ENCODE measurements at regions not wholly inside any gene's neighbourhood (a gene's known extent, or its start where the extent isn't known, plus 50 kb on each side); places are given as distances from the start of the nearest gene placed in this dataset.

- H3K4me3 ChIP-seq (ENCODE audit: low read depth, low read length), result no peak overlapping the region
- no peak for DNase-seq (ENCODE audit: low read depth, low spot score)
- in situ Hi-C loops (cut with HindIII; ENCODE audit: low sequenced_read_pairs), result no loop called here
- TF ChIP-seq CTCF (IDR thresholded peaks at IDR 0.05; ENCODE audit: low read depth, low read length), result no peak
Observed at GRCh38 chr10:92756201-92757065, 66.7 kb downstream of the HHEX start.

GRCh38 chr10:92757066-92757710, 67.4 kb downstream of the HHEX start:
- peak; percentile 71 for DNase-seq (ENCODE audit: low read depth, low spot score)
- no peak for TF ChIP-seq CTCF (IDR thresholded peaks at IDR 0.05; ENCODE audit: low read depth, low read length)
- no peak overlapping the region for H3K4me3 ChIP-seq (ENCODE audit: low read depth, low read length)
- in situ Hi-C loops (cut with HindIII; ENCODE audit: low sequenced_read_pairs), result no loop called here

- no peak for TF ChIP-seq CTCF (IDR thresholded peaks at IDR 0.05; ENCODE audit: low read depth, low read length)
- DNase-seq (ENCODE audit: low read depth, low spot score), result no peak
- in situ Hi-C loops (cut with HindIII; ENCODE audit: low sequenced_read_pairs), result no loop called here
- H3K4me3 ChIP-seq (ENCODE audit: low read depth, low read length), result no peak overlapping the region
Observed at GRCh38 chr10:92757711-92758104, 68.0 kb downstream of the HHEX start.

- no peak for DNase-seq (ENCODE audit: low read depth, low spot score)
Observed at GRCh38 chr10:92758594-92758993, 68.8 kb downstream of the HHEX start.

GRCh38 chr10:92760609-92761008, 70.9 kb downstream of the HHEX start:
- in situ Hi-C loops (cut with HindIII; ENCODE audit: low sequenced_read_pairs), result no loop called here
- H3K4me3 ChIP-seq (ENCODE audit: low read depth, low read length), result no peak overlapping the region
- peak; percentile 60 for DNase-seq (ENCODE audit: low read depth, low spot score)
- no peak for TF ChIP-seq CTCF (IDR thresholded peaks at IDR 0.05; ENCODE audit: low read depth, low read length)

More at GRCh38 chr10:92758594-92758993, 68.8 kb downstream of the HHEX start:
- TF ChIP-seq CTCF (IDR thresholded peaks at IDR 0.05; ENCODE audit: low read depth, low read length), result no peak
- H3K4me3 ChIP-seq (ENCODE audit: low read depth, low read length), result no peak overlapping the region
- in situ Hi-C loops (cut with HindIII; ENCODE audit: low sequenced_read_pairs), result no loop called here

GRCh38 chr10:92761571-92761970, 71.8 kb downstream of the HHEX start:
- H3K4me3 ChIP-seq (ENCODE audit: low read depth, low read length), result no peak overlapping the region
- in situ Hi-C loops (cut with HindIII; ENCODE audit: low sequenced_read_pairs), result no loop called here

More at GRCh38 chr10:92761571-92761970, 71.8 kb downstream of the HHEX start:
- DNase-seq (ENCODE audit: low read depth, low spot score), result no peak
- no peak for TF ChIP-seq CTCF (IDR thresholded peaks at IDR 0.05; ENCODE audit: low read depth, low read length)

Data from astrocyte of the spinal cord (primary cell).